GDM1 (cell line): ENCODE measurements at regions not wholly inside any gene's neighbourhood (a gene's known extent, or its start where the extent isn't known, plus 50 kb on each side); places are given as distances from the start of the nearest gene placed in this dataset.
"Not testable (repeated sequence)": the region's sequence is repeated elsewhere in the genome, so short reads cannot be mapped to it uniquely, and the experiment has no call there.

Experiments
- DNase-seq: peaks from one replicate; lab custom pipeline; 2025; lab: John Stamatoyannopoulos, UW

- DNase-seq: no peak
Measured at GRCh38 chr5:171542525-171543140, 123.2 kb downstream of the FGF18 start.

- no peak for DNase-seq
Measured at GRCh38 chr5:171543148-171543815, 123.8 kb downstream of the FGF18 start.

- DNase-seq: no peak
Measured at GRCh38 chr5:171544913-171545765, 125.7 kb downstream of the FGF18 start.

GRCh38 chr5:171549274-171549673 lies 129.8 kb downstream of the FGF18 start:
- no peak for DNase-seq

- DNase-seq: not testable (repeated sequence)
Measured at GRCh38 chr5:171553817-171554216, 134.4 kb downstream of the FGF18 start.

- no peak for DNase-seq
Measured at GRCh38 chr5:171555160-171555559, 135.7 kb downstream of the FGF18 start.

GRCh38 chr5:171562822-171563221 lies 143.4 kb downstream of the FGF18 start:
- DNase-seq: no peak

GRCh38 chr5:171568389-171568788 lies 148.9 kb downstream of the FGF18 start:
- DNase-seq: no peak

- no peak for DNase-seq
Measured at GRCh38 chr5:171569065-171569712, 149.7 kb downstream of the FGF18 start.

GRCh38 chr5:171570244-171570825 lies 150.9 kb downstream of the FGF18 start:
- DNase-seq: no peak

GRCh38 chr5:171571663-171572062 lies 152.2 kb downstream of the FGF18 start:
- DNase-seq: no peak

GRCh38 chr5:171573021-171573420 lies 153.6 kb downstream of the FGF18 start:
- DNase-seq: no peak

GRCh38 chr5:171573451-171574225 lies 154.2 kb downstream of the FGF18 start:
- no peak for DNase-seq

- DNase-seq: no peak
Measured at GRCh38 chr5:171574376-171574775, 154.9 kb downstream of the FGF18 start.

- DNase-seq: no peak
Measured at GRCh38 chr5:171575386-171575785, 155.9 kb downstream of the FGF18 start.

GRCh38 chr5:171575808-171576207 lies 156.4 kb downstream of the FGF18 start:
- no peak for DNase-seq

- DNase-seq: no peak
Measured at GRCh38 chr5:171577042-171577758, 157.8 kb downstream of the FGF18 start.

- DNase-seq: no peak
Measured at GRCh38 chr5:171578049-171578828, 158.8 kb downstream of the FGF18 start.

- DNase-seq: no peak
Measured at GRCh38 chr5:171578829-171579491, 159.5 kb downstream of the FGF18 start.
